ENCODE measurements at regions not wholly inside any gene's neighbourhood (a gene's known extent, or its start where the extent isn't known, plus 50 kb on each side); places are given as distances from the start of the nearest gene placed in this dataset.
"Not testable (repeated sequence)": the region's sequence is repeated elsewhere in the genome, so short reads cannot be mapped to it uniquely, and the experiment has no call there.

GRCh38 chr18:43780782-43781340 is 503.6 kb upstream of the SYT4 start:
- Histone ChIP-seq H3K9ac (ENCODE audit: low read length) (no peak overlapping the region), H3K4me1 (ENCODE audit: control insufficient read depth, low read depth, low read length) (no peaks in the 10 kb centered on the region), H3K4me3 (ENCODE audit: low read length) (no peak overlapping the region), H3K27me3 (ENCODE audit: control insufficient read depth, insufficient read depth, low read length) (no peaks in the 10 kb centered on the region), H3K27ac (ENCODE audit: low read length) (no peak overlapping the region), H3K36me3 (ENCODE audit: control insufficient read depth, low read depth, low read length) (no peaks in the 10 kb centered on the region), H3K9me3 (ENCODE audit: control insufficient read depth, low read depth, low read length) (no peaks in the 10 kb centered on the region)

- no peaks in the 10 kb centered on the region for H3K36me3 ChIP-seq (ENCODE audit: control insufficient read depth, low read depth, low read length)
- H3K4me3 ChIP-seq (ENCODE audit: low read length), result no peak overlapping the region
- no peak overlapping the region for H3K27ac ChIP-seq (ENCODE audit: low read length)
- no peak overlapping the region for H3K9ac ChIP-seq (ENCODE audit: low read length)
- no peaks in the 10 kb centered on the region for H3K27me3 ChIP-seq (ENCODE audit: control insufficient read depth, insufficient read depth, low read length)
- no peaks in the 10 kb centered on the region for H3K9me3 ChIP-seq (ENCODE audit: control insufficient read depth, low read depth, low read length)
- H3K4me1 ChIP-seq (ENCODE audit: control insufficient read depth, low read depth, low read length), result no peaks in the 10 kb centered on the region
Observed at GRCh38 chr18:43785158-43785557, 507.9 kb upstream of the SYT4 start.

- no peaks in the 10 kb centered on the region for H3K9me3 ChIP-seq (ENCODE audit: control insufficient read depth, low read depth, low read length)
- H3K27ac ChIP-seq (ENCODE audit: low read length), result no peak overlapping the region
- H3K36me3 ChIP-seq (ENCODE audit: control insufficient read depth, low read depth, low read length), result no peaks in the 10 kb centered on the region
- no peak overlapping the region for H3K9ac ChIP-seq (ENCODE audit: low read length)
- H3K27me3 ChIP-seq (ENCODE audit: control insufficient read depth, insufficient read depth, low read length), result no peaks in the 10 kb centered on the region
- H3K4me3 ChIP-seq (ENCODE audit: low read length), result no peak overlapping the region
- H3K4me1 ChIP-seq (ENCODE audit: control insufficient read depth, low read depth, low read length), result no peaks in the 10 kb centered on the region
Observed at GRCh38 chr18:43786893-43787292, 509.6 kb upstream of the SYT4 start.

GRCh38 chr18:43787721-43788120 is 510.4 kb upstream of the SYT4 start:
- H3K4me3 ChIP-seq (ENCODE audit: low read length); H3K9ac ChIP-seq (ENCODE audit: low read length); H3K36me3 ChIP-seq (ENCODE audit: control insufficient read depth, low read depth, low read length); H3K27me3 ChIP-seq (ENCODE audit: control insufficient read depth, insufficient read depth, low read length); H3K27ac ChIP-seq (ENCODE audit: low read length); H3K9me3 ChIP-seq (ENCODE audit: control insufficient read depth, low read depth, low read length); H3K4me1 ChIP-seq (ENCODE audit: control insufficient read depth, low read depth, low read length): not testable (repeated sequence)

GRCh38 chr18:43789234-43790000 is 512.1 kb upstream of the SYT4 start:
- Histone ChIP-seq H3K9me3 (ENCODE audit: control insufficient read depth, low read depth, low read length) (no peaks in the 10 kb centered on the region), H3K36me3 (ENCODE audit: control insufficient read depth, low read depth, low read length) (no peaks in the 10 kb centered on the region), H3K9ac (ENCODE audit: low read length) (no peak overlapping the region), H3K27me3 (ENCODE audit: control insufficient read depth, insufficient read depth, low read length) (no peaks in the 10 kb centered on the region), H3K27ac (ENCODE audit: low read length) (no peak overlapping the region), H3K4me1 (ENCODE audit: control insufficient read depth, low read depth, low read length) (no peaks in the 10 kb centered on the region), H3K4me3 (ENCODE audit: low read length) (no peak overlapping the region)

GRCh38 chr18:43793910-43794309 is 516.6 kb upstream of the SYT4 start:
- H3K9ac ChIP-seq (ENCODE audit: low read length), result no peak overlapping the region
- H3K4me3 ChIP-seq (ENCODE audit: low read length), result no peak overlapping the region

GRCh38 chr18:43794363-43794762 is 517.1 kb upstream of the SYT4 start:
- Histone ChIP-seq H3K4me3 (ENCODE audit: low read length) (no peak overlapping the region), H3K9ac (ENCODE audit: low read length) (no peak overlapping the region), H3K27me3 (ENCODE audit: control insufficient read depth, insufficient read depth, low read length) (no peaks in the 10 kb centered on the region), H3K27ac (ENCODE audit: low read length) (no peak overlapping the region), H3K9me3 (ENCODE audit: control insufficient read depth, low read depth, low read length) (no peaks in the 10 kb centered on the region), H3K4me1 (ENCODE audit: control insufficient read depth, low read depth, low read length) (no peaks in the 10 kb centered on the region), H3K36me3 (ENCODE audit: control insufficient read depth, low read depth, low read length) (no peaks in the 10 kb centered on the region)

More at GRCh38 chr18:43793910-43794309, 516.6 kb upstream of the SYT4 start:
- H3K4me1 ChIP-seq (ENCODE audit: control insufficient read depth, low read depth, low read length), result no peaks in the 10 kb centered on the region
- no peaks in the 10 kb centered on the region for H3K9me3 ChIP-seq (ENCODE audit: control insufficient read depth, low read depth, low read length)
- no peaks in the 10 kb centered on the region for H3K27me3 ChIP-seq (ENCODE audit: control insufficient read depth, insufficient read depth, low read length)
- no peak overlapping the region for H3K27ac ChIP-seq (ENCODE audit: low read length)
- H3K36me3 ChIP-seq (ENCODE audit: control insufficient read depth, low read depth, low read length), result no peaks in the 10 kb centered on the region

GRCh38 chr18:43797347-43797746 is 520.1 kb upstream of the SYT4 start:
- no peaks in the 10 kb centered on the region for H3K36me3 ChIP-seq (ENCODE audit: control insufficient read depth, low read depth, low read length)
- no peaks in the 10 kb centered on the region for H3K27me3 ChIP-seq (ENCODE audit: control insufficient read depth, insufficient read depth, low read length)
- no peak overlapping the region for H3K27ac ChIP-seq (ENCODE audit: low read length)
- no peak overlapping the region for H3K9ac ChIP-seq (ENCODE audit: low read length)
- no peak overlapping the region for H3K4me3 ChIP-seq (ENCODE audit: low read length)
- H3K9me3 ChIP-seq (ENCODE audit: control insufficient read depth, low read depth, low read length), result no peaks in the 10 kb centered on the region
- no peaks in the 10 kb centered on the region for H3K4me1 ChIP-seq (ENCODE audit: control insufficient read depth, low read depth, low read length)

GRCh38 chr18:43800584-43800983 is 523.3 kb upstream of the SYT4 start:
- no peak overlapping the region for H3K4me3 ChIP-seq (ENCODE audit: low read length)
- no peaks in the 10 kb centered on the region for H3K36me3 ChIP-seq (ENCODE audit: control insufficient read depth, low read depth, low read length)
- H3K9me3 ChIP-seq (ENCODE audit: control insufficient read depth, low read depth, low read length), result no peaks in the 10 kb centered on the region
- H3K9ac ChIP-seq (ENCODE audit: low read length), result no peak overlapping the region
- no peaks in the 10 kb centered on the region for H3K27me3 ChIP-seq (ENCODE audit: control insufficient read depth, insufficient read depth, low read length)
- H3K4me1 ChIP-seq (ENCODE audit: control insufficient read depth, low read depth, low read length), result no peaks in the 10 kb centered on the region
- no peak overlapping the region for H3K27ac ChIP-seq (ENCODE audit: low read length)

- Histone ChIP-seq H3K9me3 (ENCODE audit: control insufficient read depth, low read depth, low read length) (no peaks in the 10 kb centered on the region), H3K27me3 (ENCODE audit: control insufficient read depth, insufficient read depth, low read length) (no peaks in the 10 kb centered on the region), H3K36me3 (ENCODE audit: control insufficient read depth, low read depth, low read length) (no peaks in the 10 kb centered on the region), H3K4me3 (ENCODE audit: low read length) (no peak overlapping the region), H3K27ac (ENCODE audit: low read length) (no peak overlapping the region), H3K4me1 (ENCODE audit: control insufficient read depth, low read depth, low read length) (no peaks in the 10 kb centered on the region), H3K9ac (ENCODE audit: low read length) (no peak overlapping the region)
Observed at GRCh38 chr18:43805646-43806194, 528.4 kb upstream of the SYT4 start.

GRCh38 chr18:43812627-43813026 is 535.3 kb upstream of the SYT4 start:
- H3K36me3 ChIP-seq (ENCODE audit: control insufficient read depth, low read depth, low read length), result no peaks in the 10 kb centered on the region
- no peak overlapping the region for H3K4me3 ChIP-seq (ENCODE audit: low read length)
- peaks cover 10% of the 10 kb centered on the region for H3K4me1 ChIP-seq (ENCODE audit: control insufficient read depth, low read depth, low read length)
- no peak overlapping the region for H3K27ac ChIP-seq (ENCODE audit: low read length)
- no peak overlapping the region for H3K9ac ChIP-seq (ENCODE audit: low read length)
- no peaks in the 10 kb centered on the region for H3K27me3 ChIP-seq (ENCODE audit: control insufficient read depth, insufficient read depth, low read length)
- no peaks in the 10 kb centered on the region for H3K9me3 ChIP-seq (ENCODE audit: control insufficient read depth, low read depth, low read length)

GRCh38 chr18:43819397-43819796 is 542.1 kb upstream of the SYT4 start:
- no peaks in the 10 kb centered on the region for H3K36me3 ChIP-seq (ENCODE audit: control insufficient read depth, low read depth, low read length)
- no peaks in the 10 kb centered on the region for H3K9me3 ChIP-seq (ENCODE audit: control insufficient read depth, low read depth, low read length)
- no peak overlapping the region for H3K27ac ChIP-seq (ENCODE audit: low read length)
- no peaks in the 10 kb centered on the region for H3K27me3 ChIP-seq (ENCODE audit: control insufficient read depth, insufficient read depth, low read length)
- no peak overlapping the region for H3K9ac ChIP-seq (ENCODE audit: low read length)
- H3K4me1 ChIP-seq (ENCODE audit: control insufficient read depth, low read depth, low read length), result no peaks in the 10 kb centered on the region
- H3K4me3 ChIP-seq (ENCODE audit: low read length), result no peak overlapping the region

Data from iPS-18a (cell line).